ENCODE measurements at regions not wholly inside any gene's neighbourhood (a gene's known extent, or its start where the extent isn't known, plus 50 kb on each side); places are given as distances from the start of the nearest gene placed in this dataset.

GRCh38 chr9:7963026-7963425 is 163.4 kb upstream of the DMAC1 start:
- Histone ChIP-seq H3K27ac (no peak overlapping the region), H3K9me3 (no peaks in the 10 kb centered on the region), H3K4me3 (no peak overlapping the region), H3K4me1 (no peaks in the 10 kb centered on the region), H3K27me3 (no peaks in the 10 kb centered on the region), H3K36me3 (no peaks in the 10 kb centered on the region)
- no peak for DNase-seq (ENCODE audit: low spot score in 2 of 2)
- intact Hi-C loops (cut with DNase I; ENCODE audit: low total_unique reads), result no loop called here
- TF ChIP-seq POLR2AphosphoS5 (IDR thresholded peaks at IDR 0.05) (no peak), CTCF (IDR thresholded peaks at IDR 0.05) (no peak)

- H3K4me3 ChIP-seq, result no peak overlapping the region
- H3K27ac ChIP-seq, result no peak overlapping the region
- H3K4me1 ChIP-seq, result no peaks in the 10 kb centered on the region
- intact Hi-C loops (cut with DNase I; ENCODE audit: low total_unique reads), result no loop called here
- no peaks in the 10 kb centered on the region for H3K9me3 ChIP-seq
- no peak for TF ChIP-seq POLR2A (IDR thresholded peaks at IDR 0.05)
- TF ChIP-seq CTCF (IDR thresholded peaks at IDR 0.05), result no peak
- TF ChIP-seq POLR2AphosphoS5 (IDR thresholded peaks at IDR 0.05), result no peak
- no peak for DNase-seq (ENCODE audit: low spot score in 2 of 2)
- H3K27me3 ChIP-seq, result no peaks in the 10 kb centered on the region
- no peaks in the 10 kb centered on the region for H3K36me3 ChIP-seq
Observed at GRCh38 chr9:7961076-7961475, 161.5 kb upstream of the DMAC1 start.

- no peak for TF ChIP-seq CTCF (IDR thresholded peaks at IDR 0.05)
- no peak for TF ChIP-seq POLR2AphosphoS5 (IDR thresholded peaks at IDR 0.05)
- no peak for TF ChIP-seq POLR2A (IDR thresholded peaks at IDR 0.05)
- DNase-seq (ENCODE audit: low spot score in 2 of 2), result no peak
- Histone ChIP-seq H3K9me3 (no peaks in the 10 kb centered on the region), H3K4me3 (no peak overlapping the region), H3K27me3 (no peaks in the 10 kb centered on the region), H3K27ac (no peak overlapping the region), H3K4me1 (no peaks in the 10 kb centered on the region), H3K36me3 (no peaks in the 10 kb centered on the region)
- intact Hi-C loops (cut with DNase I; ENCODE audit: low total_unique reads), result no loop called here
Observed at GRCh38 chr9:7960320-7961050, 160.9 kb upstream of the DMAC1 start.

- no peak for TF ChIP-seq POLR2AphosphoS5 (IDR thresholded peaks at IDR 0.05)
- TF ChIP-seq CTCF (IDR thresholded peaks at IDR 0.05), result no peak
- no peak for TF ChIP-seq POLR2A (IDR thresholded peaks at IDR 0.05)
- Histone ChIP-seq H3K4me1 (no peaks in the 10 kb centered on the region), H3K4me3 (no peak overlapping the region), H3K27me3 (no peaks in the 10 kb centered on the region), H3K36me3 (no peaks in the 10 kb centered on the region), H3K27ac (no peak overlapping the region), H3K9me3 (no peaks in the 10 kb centered on the region)
- no peak for DNase-seq (ENCODE audit: low spot score in 2 of 2)
- intact Hi-C loops (cut with DNase I; ENCODE audit: low total_unique reads), result no loop called here
Observed at GRCh38 chr9:7957803-7958202, 158.2 kb upstream of the DMAC1 start.

- no peak overlapping the region for H3K4me3 ChIP-seq
- intact Hi-C loops (cut with DNase I; ENCODE audit: low total_unique reads), result no loop called here
- TF ChIP-seq CTCF (IDR thresholded peaks at IDR 0.05), result no peak
- TF ChIP-seq POLR2AphosphoS5 (IDR thresholded peaks at IDR 0.05), result no peak
- TF ChIP-seq POLR2A (IDR thresholded peaks at IDR 0.05), result no peak
- H3K27ac ChIP-seq, result no peak overlapping the region
- DNase-seq (ENCODE audit: low spot score in 2 of 2), result no peak
- H3K27me3 ChIP-seq, result no peaks in the 10 kb centered on the region
- H3K36me3 ChIP-seq, result no peaks in the 10 kb centered on the region
- no peaks in the 10 kb centered on the region for H3K9me3 ChIP-seq
- H3K4me1 ChIP-seq, result no peaks in the 10 kb centered on the region
Observed at GRCh38 chr9:7947577-7947976, 148.0 kb upstream of the DMAC1 start.
